SH-SY5Y (cell line): ENCODE measurements at regions not wholly inside any gene's neighbourhood (a gene's known extent, or its start where the extent isn't known, plus 50 kb on each side); places are given as distances from the start of the nearest gene placed in this dataset.

Experiments
- GATA2 ChIP-seq: IDR thresholded peaks from 2 replicates; pipeline ENCODE4 v1.6.1; 2011; ENCODE audit warnings: mild to moderate bottlenecking, low read depth, low read length
- GATA3 ChIP-seq: IDR thresholded peaks from 2 replicates; pipeline ENCODE4 v1.6.1; 2011; ENCODE audit warnings: low read depth, mild to moderate bottlenecking, low read length, moderate library complexity

- no peak for TF ChIP-seq GATA2
- no peak for TF ChIP-seq GATA3
Measured at GRCh38 chrX:109931677-109932076, 71.2 kb upstream of the TMEM164 start.
